ENCODE measurements at regions not wholly inside any gene's neighbourhood (a gene's known extent, or its start where the extent isn't known, plus 50 kb on each side); places are given as distances from the start of the nearest gene placed in this dataset.
"Not testable (repeated sequence)": the region's sequence is repeated elsewhere in the genome, so short reads cannot be mapped to it uniquely, and the experiment has no call there.

DNA sequence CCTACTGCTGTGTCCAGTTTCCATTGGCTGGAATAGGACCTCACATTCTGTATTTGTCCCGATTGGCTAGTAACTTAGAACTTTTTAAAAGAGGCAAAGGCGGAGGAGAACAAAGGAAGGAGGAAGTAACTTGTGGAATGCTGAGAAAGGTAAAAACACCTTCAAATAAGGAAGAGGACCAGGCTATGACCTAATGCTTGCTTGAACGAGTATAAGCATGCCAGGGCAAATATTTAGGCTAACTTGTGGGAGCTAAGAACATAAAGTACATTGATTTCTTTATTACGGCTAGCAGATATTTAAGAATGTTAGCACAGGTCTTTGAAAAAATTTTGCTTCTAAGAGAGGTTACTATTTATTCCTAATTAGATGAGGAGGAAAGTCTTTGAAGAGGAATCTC lies 214.5 kb upstream of the CENPE start:
- DNase-seq: not testable (repeated sequence)

DNA sequence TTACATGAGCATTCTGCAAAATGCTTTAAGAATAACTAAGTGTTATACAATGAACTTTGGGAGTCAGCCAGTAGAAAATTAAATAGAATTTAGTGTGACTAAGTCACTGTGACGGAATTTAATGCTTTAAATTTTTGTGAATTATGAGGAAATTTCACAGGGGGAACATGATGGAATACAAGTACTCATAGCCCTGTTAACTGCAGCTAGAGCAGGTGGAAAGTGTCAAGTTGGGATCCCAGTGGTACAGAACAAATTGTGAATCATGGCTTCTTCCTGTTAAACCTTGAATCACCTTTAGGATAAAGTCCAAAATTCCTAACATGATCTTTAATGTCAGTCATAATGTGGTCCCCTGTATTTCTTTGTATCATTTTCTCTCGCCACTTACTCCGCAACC lies 212.2 kb upstream of the CENPE start:
- no peak for DNase-seq

DNA sequence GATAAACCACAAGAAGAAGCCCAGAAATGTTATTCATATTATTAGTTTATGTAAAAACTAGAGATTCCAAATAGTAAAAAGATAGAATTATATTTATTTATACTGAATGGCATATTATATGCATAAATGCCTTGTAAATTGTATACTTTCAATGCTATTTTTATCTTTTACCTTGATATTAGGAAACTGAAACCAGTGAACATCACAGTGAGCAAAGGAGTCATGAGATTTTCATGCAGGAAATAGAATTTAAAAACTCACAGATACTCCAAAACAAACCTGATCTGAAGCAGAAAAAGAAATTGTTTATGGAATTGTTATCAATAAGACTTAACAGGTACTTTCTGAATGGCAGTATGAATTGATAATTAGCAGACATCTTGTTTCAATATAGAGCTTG lies 207.3 kb upstream of the CENPE start:
- DNase-seq: no peak

DNA sequence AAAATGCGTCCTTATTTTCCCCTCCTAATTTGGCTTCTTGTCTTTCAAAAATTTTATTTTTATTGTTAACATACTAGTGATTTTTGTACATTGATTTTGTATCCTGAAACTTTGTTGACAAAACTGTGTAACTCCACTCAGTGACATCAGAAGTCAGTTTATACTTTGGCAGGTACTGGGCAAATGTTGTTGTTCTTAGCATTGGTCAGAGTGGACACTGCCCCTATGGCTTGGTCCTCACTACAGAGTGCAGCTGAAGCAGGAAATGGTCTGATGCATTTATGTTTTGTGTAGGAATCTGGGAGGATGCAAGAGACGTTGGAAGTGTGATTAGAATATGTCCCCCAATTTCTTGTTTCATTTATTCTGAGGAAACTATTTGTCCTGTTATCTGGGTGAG lies 205.5 kb upstream of the CENPE start:
- no peak for DNase-seq

DNA sequence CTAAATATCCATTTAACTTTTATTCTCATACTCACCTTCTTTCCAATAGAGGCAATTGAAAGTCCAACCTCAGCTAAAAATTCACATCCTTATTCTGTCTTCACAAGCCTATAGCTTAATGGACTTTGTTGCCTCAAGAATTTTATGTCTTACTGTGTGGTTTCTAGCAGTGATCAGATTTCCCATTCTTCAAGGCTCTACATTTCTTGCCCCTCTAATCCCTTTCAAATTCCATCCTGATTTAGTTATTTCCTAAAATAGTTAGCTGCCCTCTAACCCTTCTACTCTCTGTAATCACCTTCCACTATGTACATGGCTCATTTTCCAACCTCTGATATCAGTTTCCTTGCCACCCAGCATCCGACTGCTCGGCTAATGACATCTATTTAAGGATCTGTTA lies 204.1 kb upstream of the CENPE start:
- no peak for DNase-seq

DNA sequence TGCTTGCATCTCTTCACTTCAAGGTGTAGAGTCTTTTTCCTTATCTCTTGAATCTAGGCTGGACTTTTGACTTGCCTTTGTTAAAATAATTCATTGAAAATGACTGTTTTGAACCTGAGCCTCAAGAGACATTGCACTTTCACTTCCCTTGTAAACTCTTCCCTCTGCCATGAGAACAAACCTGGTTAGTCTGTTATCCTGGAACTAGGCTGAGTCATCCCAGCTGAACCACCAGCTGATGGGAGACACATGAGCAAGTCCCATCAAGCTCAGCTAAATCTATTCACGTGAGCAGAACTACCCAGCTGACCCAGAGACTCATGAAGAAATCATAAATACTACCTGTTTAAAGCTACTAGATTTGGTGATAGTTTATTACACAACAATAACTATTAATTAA lies 202.3 kb upstream of the CENPE start:
- no peak for DNase-seq

DNA sequence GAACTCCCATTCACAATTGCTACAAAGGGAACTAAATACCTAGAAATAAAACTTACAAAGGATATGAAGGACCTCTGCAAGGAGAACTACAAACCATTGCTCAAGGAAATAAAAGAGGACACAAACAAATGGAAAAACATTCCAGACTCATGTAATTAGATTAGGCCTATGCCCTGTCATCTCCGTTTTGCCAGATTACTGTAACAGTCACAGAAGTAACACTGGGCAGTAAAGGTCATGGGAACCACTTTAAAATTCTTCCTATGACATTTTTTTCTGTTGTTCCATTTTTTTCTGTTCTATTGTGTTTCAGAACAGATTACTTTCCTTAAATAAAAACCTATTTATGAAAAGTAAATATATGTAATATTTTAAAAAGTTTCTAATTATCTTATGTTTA lies 199.4 kb upstream of the CENPE start:
- no peak for DNase-seq

DNA sequence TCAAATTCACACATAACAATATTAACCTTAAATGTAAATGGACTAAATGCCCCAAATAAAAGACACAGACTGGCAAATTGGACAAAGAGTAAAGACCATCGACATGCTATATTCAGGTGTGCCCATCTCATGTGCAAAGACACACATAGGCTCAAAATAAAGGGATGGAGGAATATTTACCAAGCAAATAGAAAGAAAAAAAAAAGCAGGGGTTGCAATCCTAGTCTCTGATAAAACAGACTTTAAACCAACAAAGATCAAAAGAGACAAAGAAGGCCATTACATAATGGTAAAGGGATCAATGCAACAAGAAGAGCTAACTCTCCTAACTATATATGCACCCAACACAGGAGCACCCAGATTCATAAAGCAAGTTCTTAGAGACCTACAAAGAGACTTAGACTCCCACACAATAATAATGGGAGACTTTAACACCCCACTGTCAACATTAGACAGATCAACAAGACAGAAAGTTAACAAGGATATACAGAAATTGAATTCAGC lies 189.4 kb upstream of the CENPE start:
- DNase-seq: not testable (repeated sequence)

DNA sequence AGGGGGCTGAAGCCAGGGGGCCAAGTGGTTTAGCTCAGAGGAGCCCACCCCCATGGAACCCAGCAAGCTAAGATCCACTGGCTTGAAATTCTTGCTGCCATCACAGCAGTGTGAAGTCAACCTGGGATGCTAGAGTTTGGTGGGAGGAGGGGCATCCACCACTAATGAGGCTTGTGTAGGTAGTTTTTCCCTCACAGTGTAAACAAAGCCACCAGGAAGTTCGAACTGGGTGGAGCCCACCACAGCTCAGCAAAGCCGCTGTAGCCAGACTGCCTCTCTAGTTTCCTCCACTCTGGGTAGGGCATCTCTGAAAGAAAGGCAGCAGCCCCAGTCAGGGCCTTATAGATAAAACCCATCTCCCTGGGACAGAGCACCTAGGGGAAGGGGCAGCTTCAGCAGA lies 187.4 kb upstream of the CENPE start:
- not testable (repeated sequence) for DNase-seq

DNA sequence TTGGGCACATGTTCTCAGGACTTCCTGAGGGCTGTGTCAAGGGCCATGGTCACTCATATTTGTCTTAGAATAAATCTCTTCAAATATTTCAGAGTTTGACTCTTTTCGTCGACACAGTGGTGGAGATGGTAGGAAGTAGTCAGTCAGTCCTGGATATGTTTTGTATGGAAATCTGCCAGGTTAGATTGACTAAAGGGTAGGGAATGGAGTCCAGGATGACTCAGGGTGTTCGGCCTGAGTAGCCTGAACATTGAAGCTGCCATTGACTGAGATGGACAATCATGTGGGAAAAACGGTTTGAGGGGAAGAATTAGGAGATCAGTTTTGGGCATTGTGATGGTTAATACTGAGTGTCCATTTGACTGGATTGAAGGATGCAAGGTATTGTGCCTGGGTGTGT lies 177.1 kb upstream of the CENPE start:
- no peak for DNase-seq

DNA sequence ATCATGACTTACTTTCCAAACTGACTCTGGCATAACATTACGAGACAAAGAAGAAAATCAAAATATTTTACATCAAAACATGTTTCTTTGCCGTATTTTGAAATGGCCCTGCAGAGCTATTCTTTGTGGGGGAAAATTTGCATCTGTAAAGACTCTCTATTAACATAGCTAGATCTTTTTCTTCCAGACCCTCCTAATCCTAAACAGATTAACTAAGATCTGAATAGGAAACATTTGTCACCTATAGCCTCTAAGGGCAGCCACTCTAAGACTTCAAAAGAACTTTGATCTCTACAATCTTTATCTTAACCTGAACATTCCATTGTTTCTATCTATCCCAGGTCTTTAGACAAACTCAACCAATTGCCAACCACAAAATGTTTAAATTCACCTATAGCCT lies 176.6 kb upstream of the CENPE start:
- no peak for DNase-seq

DNA sequence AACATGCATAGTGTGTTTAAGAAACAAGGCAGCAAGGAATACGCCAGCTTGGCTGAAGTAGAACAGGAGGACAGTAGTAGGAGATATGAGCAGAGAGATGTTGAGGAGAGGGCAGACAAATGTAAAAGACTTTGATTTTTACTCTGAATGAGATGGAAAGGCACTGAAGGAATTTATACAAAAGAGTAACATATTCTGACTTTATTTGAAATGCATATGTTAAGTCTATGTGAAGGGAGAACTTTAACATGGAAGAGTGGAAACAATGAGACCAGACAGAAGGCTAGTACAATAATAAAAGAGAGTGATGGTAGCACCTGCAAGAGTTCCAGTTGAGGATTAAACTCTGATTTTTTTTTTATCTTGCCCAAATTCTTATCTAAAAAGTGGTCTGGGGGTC lies 176.2 kb upstream of the CENPE start:
- DNase-seq: no peak

DNA sequence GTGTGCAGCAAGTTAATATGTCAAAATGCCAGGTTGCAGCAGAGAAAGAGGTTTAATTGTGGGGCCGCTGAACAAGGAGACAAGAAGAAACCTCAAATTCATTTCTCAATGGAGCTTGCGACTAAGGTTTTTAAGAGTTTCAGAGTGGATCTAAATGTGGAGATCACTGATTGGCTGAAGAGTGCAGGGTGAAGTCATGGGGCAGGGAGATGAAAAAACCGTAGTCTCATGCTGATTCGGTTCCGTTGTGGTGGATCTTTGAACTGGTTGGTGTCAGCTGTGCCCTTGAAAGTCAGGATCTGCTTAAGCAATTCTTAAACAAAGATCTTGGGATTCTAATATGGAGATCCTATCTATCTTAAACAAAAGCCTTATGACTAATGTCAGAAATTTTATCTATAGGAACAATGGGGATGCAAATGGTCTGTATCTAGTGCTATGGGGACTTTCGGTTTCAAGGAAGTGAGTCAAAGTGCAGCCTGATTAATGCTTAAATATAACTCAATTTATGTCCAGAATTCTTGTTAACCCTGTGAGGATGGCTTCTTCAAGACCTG lies 173.9 kb upstream of the CENPE start:
- DNase-seq: no peak

DNA sequence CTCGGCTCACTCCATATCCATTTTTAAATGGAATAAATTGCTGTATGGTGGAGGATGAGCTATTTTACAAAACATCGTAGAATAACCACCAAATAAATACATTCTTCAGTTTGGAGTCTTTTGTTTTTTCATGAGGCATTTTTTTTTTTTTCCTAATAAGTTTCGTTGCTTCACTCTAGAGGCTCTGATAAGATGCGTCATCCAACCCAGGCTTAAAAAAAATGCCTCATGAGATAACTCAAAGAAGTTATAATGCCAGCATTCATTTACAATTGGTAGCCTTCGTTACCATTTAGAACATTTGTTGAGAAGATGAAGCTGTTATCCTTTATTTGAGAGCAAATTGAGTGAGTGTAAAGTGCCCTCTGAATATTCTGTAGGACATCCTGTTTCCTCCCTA lies 172.2 kb upstream of the CENPE start:
- no peak for DNase-seq

DNA sequence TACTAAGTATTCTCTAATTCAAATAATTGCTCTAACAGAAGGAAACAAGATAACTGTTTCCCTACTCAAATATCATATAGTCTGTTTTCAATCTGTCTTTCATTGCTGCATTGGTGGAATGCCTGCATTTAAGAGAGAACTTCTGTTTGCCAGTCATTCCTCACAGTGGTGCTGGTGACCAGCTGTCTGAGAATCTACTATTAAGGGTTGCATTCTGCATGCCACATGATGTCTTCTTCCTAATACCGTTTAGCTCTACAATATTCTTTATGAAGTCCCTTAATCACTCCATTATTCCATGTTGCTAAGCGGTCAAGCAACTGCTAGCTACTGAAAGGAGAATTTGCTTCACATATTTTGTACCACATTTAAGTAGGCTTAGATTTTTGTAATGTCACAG lies 167.1 kb upstream of the CENPE start:
- no peak for DNase-seq

DNA sequence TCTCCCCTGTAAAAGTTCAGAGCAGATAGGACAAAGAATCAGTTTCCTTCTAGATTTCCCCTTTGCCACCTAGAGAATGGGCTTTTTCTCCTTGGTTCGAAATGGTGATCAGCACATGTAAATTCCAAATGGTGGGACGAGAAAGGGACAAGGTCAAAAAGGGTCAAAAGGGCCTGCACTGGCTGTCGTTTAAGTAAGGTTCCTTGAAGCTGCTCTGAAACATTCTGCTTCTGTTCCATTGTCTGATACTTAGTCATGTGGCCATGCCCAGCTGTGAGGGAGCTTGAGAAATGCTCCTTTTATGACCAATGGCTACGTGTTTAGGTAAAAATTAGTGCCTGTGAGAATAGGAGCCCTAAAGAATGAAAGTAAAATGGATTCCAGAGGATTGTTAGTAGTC lies 165.9 kb upstream of the CENPE start:
- DNase-seq: no peak

DNA sequence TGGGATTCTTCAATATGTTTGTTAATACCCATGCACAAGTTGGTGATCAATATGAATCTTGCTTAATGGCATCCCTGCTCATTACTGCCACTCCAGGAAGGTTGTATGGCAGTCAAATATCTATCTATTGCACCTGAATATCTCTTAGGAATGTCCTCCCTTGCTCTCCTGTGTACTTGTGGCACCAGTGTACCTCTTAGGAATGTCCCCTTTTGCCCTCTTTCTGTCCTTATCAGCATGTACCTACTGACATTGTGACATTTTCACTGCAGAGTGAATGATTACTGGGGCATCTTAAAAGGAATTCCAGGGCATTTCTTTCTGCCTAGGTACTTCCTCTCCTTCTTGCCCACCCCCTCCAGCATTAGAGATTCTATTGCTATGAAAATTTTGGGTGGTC lies 163.8 kb upstream of the CENPE start:
- DNase-seq: no peak

DNA sequence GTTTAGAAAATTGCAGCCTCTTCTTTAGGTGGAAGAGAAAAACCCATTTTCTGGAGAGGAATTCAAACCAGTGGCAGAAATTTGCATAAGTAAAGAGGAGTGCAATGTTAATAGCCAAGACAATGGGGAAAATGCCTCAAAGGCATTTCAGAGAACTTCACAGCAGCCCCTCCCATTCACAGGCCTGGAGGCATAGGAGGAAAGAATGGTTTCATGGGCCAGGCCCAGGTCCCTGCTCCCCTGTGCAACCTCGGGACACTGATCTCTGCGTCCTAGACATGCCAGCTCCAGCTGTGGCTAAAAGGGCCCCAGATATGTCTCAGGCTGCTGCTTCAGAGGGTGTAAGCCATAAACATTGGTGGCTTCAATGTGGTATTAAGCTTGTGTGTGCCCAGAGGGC lies 161.8 kb upstream of the CENPE start:
- DNase-seq: no peak

DNA sequence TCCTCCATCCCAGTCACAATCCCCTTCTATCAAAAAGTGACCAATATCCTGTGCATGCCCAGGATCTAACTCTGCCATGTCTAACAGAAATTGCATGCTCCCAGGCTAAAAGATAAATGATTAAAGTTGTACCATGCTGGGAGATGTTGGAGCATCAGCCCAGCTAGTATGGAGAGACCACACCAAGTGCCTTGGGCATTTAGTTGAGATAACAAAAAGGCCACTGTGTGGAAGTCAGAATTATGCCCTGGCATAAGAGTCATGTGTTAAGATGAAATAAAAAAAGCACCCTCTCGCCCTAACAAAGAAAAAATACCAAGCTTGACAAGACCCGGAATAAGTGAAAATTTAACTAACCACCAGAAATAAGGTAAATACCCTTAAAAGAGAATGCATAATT lies 155.9 kb upstream of the CENPE start:
- no peak for DNase-seq

DNA sequence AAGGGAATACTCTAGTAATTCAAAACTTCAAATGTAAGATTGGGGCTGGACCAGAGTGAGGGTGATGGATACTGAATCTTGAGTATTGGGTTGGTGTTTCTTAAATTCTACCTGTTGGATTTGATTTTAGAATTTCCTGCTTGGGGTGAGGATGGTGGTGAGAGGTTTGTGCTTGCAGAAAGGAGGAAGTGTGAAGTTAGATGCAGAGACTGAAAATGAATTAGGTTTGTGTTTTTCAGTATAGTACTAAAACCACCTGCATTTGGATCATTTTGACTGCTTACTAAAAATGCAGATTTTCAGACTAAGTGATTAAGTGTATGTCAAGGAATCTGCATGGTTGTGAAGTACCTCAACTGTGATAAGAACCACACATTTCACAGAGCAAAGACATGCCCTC lies 131.5 kb upstream of the CENPE start:
- no peak for DNase-seq

DNA sequence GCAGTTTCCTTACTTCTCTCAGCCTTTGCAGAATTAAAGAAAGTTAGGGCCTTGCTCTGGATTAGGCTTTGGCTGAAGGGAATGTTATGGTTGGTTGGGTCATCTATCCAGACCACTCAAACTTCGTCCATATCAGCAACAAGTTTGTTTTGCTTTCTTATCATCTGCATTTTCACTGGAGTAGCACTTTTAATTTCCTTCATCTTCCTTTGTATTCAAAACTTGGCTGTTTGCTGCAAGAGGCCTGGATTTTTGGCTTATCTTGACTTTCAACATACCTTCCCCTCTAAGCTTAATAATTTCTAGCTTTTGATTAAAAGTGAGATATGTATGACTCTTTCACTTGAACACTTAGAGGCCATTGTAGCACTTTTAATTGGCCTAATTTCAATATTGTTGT lies 126.7 kb upstream of the CENPE start:
- no peak for DNase-seq

DNA sequence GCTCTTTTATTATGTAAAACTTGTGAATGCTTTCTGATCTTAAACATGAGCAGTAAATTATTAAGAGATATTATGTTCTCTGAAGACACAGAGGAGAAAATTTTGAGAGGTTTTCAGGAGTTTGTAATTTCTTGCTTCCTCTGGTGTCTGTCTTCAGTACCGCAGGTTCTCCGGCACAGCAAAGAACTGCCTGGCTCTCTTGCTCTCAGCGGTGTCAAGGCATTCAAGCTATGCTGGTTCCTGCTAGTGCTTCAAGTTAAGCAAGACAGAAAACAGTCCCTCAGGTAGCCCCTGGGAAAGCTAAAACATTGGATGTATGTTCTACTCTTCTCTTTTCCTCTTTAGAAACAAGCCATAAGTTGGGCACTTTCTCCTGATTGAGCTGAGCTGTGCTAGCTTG lies 120.2 kb upstream of the CENPE start:
- no peak for DNase-seq

DNA sequence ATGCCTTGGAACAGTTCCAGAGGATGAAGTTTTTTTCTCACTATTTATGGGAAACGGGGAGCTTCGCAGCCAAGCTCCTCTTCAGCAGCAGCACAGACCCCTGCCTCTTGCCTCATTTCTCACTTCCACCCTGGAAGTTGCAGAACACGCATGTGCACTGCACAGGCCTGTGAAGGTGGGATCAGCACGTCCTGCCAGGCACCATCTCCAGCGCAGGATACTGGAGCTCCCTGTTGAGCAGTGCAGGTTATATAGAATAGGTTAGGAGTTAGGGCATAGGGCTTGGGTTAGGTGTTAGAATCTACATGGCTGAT lies 110.1 kb upstream of the CENPE start:
- DNase-seq: no peak

DNA sequence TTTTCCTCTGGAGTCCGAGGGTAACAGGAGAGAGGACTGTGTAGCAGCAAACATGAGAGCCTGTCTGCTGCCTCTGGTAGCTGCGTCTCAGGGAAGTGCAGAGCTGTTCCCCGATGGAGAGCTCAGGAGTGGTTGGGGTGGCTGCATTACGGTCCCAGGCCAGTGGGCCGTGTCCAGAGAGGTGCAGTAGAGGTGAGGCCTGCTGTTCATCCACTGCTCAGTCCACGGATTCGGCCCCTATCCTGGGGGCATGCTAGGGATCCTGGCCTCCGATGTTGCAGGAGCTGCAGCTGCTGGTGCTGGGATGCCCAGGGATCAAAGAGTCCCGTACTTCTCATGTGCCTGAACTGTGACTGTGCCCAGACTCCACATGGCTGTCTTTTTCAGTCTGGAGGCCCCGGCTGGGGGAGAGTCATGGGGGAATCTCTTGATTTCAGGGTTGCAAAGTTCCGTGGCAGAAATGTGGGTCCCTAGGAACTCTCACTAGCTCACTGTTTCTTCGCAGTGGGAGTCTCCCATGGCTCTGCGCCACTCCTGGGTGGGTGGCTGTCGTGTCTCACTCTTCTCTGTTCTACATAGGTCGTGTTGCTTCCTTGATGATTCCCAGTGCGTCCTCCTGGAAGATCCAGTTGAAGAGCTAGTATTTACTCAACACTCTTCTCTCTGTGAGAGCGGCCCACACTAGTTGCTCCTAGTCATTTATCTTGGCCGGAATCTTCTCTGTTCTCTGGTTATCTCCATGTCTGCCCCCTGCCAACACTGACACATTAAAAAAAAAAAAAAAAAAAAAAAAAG lies 109.5 kb upstream of the CENPE start:
- DNase-seq: no peak

DNA sequence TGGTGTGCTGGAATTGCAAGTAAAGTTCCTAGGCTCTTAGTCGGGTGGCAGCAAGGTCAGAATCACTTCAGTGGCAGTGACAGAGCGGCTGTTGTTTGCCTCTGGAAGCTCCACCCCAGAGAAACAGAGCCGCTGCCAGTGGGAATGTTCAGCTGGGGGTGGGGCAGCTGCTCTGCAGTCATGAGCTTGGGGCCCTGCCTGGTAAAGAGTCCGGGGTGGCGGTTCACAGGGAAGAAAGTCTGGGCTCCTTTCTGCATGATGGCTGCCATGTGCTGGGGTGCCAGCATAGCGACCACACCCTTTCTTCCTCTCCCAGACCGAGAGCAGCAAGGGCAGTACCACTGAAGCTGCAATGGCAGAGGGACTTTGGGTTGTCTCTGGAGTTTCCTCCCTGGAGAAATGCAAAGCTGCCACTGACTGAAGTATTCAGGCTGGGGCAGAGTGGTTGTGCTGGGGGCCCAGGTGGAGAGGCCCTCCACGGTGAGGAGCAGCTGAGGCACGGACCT lies 108.8 kb upstream of the CENPE start:
- no peak for DNase-seq

Measured in hematopoietic multipotent progenitor cell treated with erythropoietin and hydrocortisone succinate and interleukin-3 and kit ligand, for 4 days (in vitro differentiated cells).